B cell (primary cell): ENCODE measurements at regions not wholly inside any gene's neighbourhood (a gene's known extent, or its start where the extent isn't known, plus 50 kb on each side); places are given as distances from the start of the nearest gene placed in this dataset.

Experiments used
- CTCF ChIP-seq: fragments of 200-600 bp; IDR thresholded peaks from one replicate; pipeline ENCODE4 v1.8.0; 2022; ENCODE audit warnings: antibody characterized with exemption, mild to moderate bottlenecking
- EZH2 ChIP-seq: IDR thresholded peaks from 2 replicates; pipeline ENCODE4 v1.6.1; 2012; ENCODE audit warnings: borderline replicate concordance, low read depth, mild to moderate bottlenecking, moderate library complexity, low read length; ENCODE audit not compliant: insufficient read depth, poor library complexity, severe bottlenecking

GRCh38 chr7:84829719-84830118, 357.1 kb downstream of the SEMA3D start:
- TF ChIP-seq CTCF (no peak), EZH2 (no peak)
